HEK293 (cell line): ENCODE measurements at regions not wholly inside any gene's neighbourhood (a gene's known extent, or its start where the extent isn't known, plus 50 kb on each side); places are given as distances from the start of the nearest gene placed in this dataset.

Source experiments
- CTCF ChIA-PET: fragments of 350-600 bp; formaldehyde crosslinking; extraction: SDS; loops from one replicate; lab custom pipeline; 2021; ENCODE audit warnings: antibody characterized with exemption; lab: Yijun Ruan, JAX
- POLR2A ChIA-PET: fragments of 300-600 bp; formaldehyde crosslinking; extraction: SDS; loops from one replicate; lab custom pipeline; 2020; ENCODE audit warnings: antibody characterized with exemption, inconsistent platforms; lab: Yijun Ruan, JAX
- H3K27ac ChIP-seq: fragments of 200-500 bp; sonication (Bioruptor generic); 2 replicates; pipeline ENCODE4 v1.5.1; 2014; ENCODE audit warnings: low read depth, low read length, control low read depth, inconsistent platforms; ENCODE audit errors: extremely low read depth
- H3K36me3 ChIP-seq, 2 experiments: fragments of 200-500 bp in 1 of 2; sonication (Bioruptor generic) in 1 of 2; 1 replicate in 1 of 2; 2 replicates in 1 of 2; pipeline ENCODE4 v1.5.1; 2014 to 2017; ENCODE audit warnings: inconsistent platforms in 2 of 2, low read length in 2 of 2; ENCODE audit not compliant: control insufficient read depth in 2 of 2, insufficient read depth in 1 of 2
- H3K4me1 ChIP-seq: fragments of 200-500 bp; sonication (Bioruptor generic); 2 replicates; pipeline ENCODE4 v1.5.1; 2014; ENCODE audit warnings: mild to moderate bottlenecking, low read length, inconsistent platforms; ENCODE audit not compliant: control insufficient read depth, insufficient read depth
- H3K4me3 ChIP-seq: 2 replicates; pipeline ENCODE4 v1.5.1; 2011; ENCODE audit warnings: low read depth, mild to moderate bottlenecking, control low read depth, low read length, moderate library complexity
- H3K9me3 ChIP-seq: fragments of 200-500 bp; sonication (Bioruptor generic); 2 replicates; pipeline ENCODE4 v1.5.1; 2014; ENCODE audit warnings: low read depth, low read length, inconsistent platforms; ENCODE audit not compliant: control insufficient read depth, insufficient read depth
- GLI4 ChIP-seq: fragments of 450-650 bp; formaldehyde crosslinking; IDR thresholded peaks from 2 replicates; pipeline ENCODE4 v1.5.1; 2016; ENCODE audit warnings: missing biosample characterization, missing genetic modification characterization
- OVOL3 ChIP-seq: fragments of 450-650 bp; formaldehyde crosslinking; IDR thresholded peaks from 2 replicates; pipeline ENCODE4 v1.5.1; 2016; ENCODE audit warnings: missing biosample characterization, missing genetic modification characterization
- PRDM1 ChIP-seq: fragments of 450-650 bp; formaldehyde crosslinking; IDR thresholded peaks from 2 replicates; pipeline ENCODE4; 2016; ENCODE audit warnings: missing biosample characterization, missing genetic modification characterization
- SALL2 ChIP-seq: fragments of 450-650 bp; formaldehyde crosslinking; IDR thresholded peaks from 2 replicates; pipeline ENCODE4 v1.5.0; 2017; ENCODE audit warnings: missing biosample characterization, mild to moderate bottlenecking, missing genetic modification characterization, borderline replicate concordance
- SCRT1 ChIP-seq: fragments of 450-650 bp; formaldehyde crosslinking; IDR thresholded peaks from 2 replicates; pipeline ENCODE4 v1.5.1; 2016; ENCODE audit warnings: missing biosample characterization, missing genetic modification characterization, borderline replicate concordance
- TCF7L2 ChIP-seq: IDR thresholded peaks from 2 replicates; pipeline ENCODE4 v1.6.1; 2011; ENCODE audit warnings: low read depth, mild to moderate bottlenecking, inconsistent platforms, low read length, moderate library complexity, borderline replicate concordance
- ZBTB49 ChIP-seq: fragments of 450-650 bp; formaldehyde crosslinking; IDR thresholded peaks from 2 replicates; pipeline ENCODE4 v1.5.1; 2016; ENCODE audit warnings: missing biosample characterization, missing genetic modification characterization, low read depth
- ZFP41 ChIP-seq: fragments of 450-650 bp; formaldehyde crosslinking; IDR thresholded peaks from 2 replicates; pipeline ENCODE4 v1.5.1; 2016; ENCODE audit warnings: missing biosample characterization, missing genetic modification characterization, borderline replicate concordance
- ZNF114 ChIP-seq: fragments of 450-650 bp; formaldehyde crosslinking; IDR thresholded peaks from 2 replicates; pipeline ENCODE4 v1.5.0; 2017; ENCODE audit warnings: missing biosample characterization, missing genetic modification characterization
- ZNF174 ChIP-seq: fragments of 450-650 bp; formaldehyde crosslinking; IDR thresholded peaks from 2 replicates; pipeline ENCODE4 v1.5.0; 2017; ENCODE audit warnings: missing biosample characterization, mild to moderate bottlenecking, missing genetic modification characterization
- ZNF184 ChIP-seq: fragments of 450-650 bp; IDR thresholded peaks from 2 replicates; pipeline ENCODE4 v1.5.1; 2018; ENCODE audit warnings: missing biosample characterization, mild to moderate bottlenecking, missing genetic modification characterization
- ZNF311 ChIP-seq: fragments of 450-650 bp; formaldehyde crosslinking; IDR thresholded peaks from 2 replicates; pipeline ENCODE4 v1.5.1; 2017; ENCODE audit warnings: missing biosample characterization, missing genetic modification characterization, borderline replicate concordance
- ZNF324 ChIP-seq: fragments of 450-650 bp; formaldehyde crosslinking; IDR thresholded peaks from 2 replicates; pipeline ENCODE4 v1.5.1; 2016; ENCODE audit warnings: missing biosample characterization, missing genetic modification characterization
- ZNF404 ChIP-seq: fragments of 450-650 bp; formaldehyde crosslinking; IDR thresholded peaks from 2 replicates; pipeline ENCODE4 v1.5.1; 2017; ENCODE audit warnings: missing biosample characterization, missing genetic modification characterization
- ZNF48 ChIP-seq: fragments of 450-650 bp; formaldehyde crosslinking; IDR thresholded peaks from 2 replicates; pipeline ENCODE4 v1.5.1; 2016; ENCODE audit warnings: missing biosample characterization, missing genetic modification characterization
- ZNF548 ChIP-seq: fragments of 450-650 bp; formaldehyde crosslinking; IDR thresholded peaks from 2 replicates; pipeline ENCODE4 v1.5.1; 2016; ENCODE audit warnings: missing biosample characterization, missing genetic modification characterization
- ZNF549 ChIP-seq: fragments of 450-650 bp; IDR thresholded peaks from 2 replicates; pipeline ENCODE4 v1.5.1; 2018; ENCODE audit warnings: missing biosample characterization, missing genetic modification characterization, mild to moderate bottlenecking, inconsistent platforms, moderate library complexity
- ZNF596 ChIP-seq: fragments of 450-650 bp; IDR thresholded peaks from 2 replicates; pipeline ENCODE4 v1.5.0; 2018; ENCODE audit warnings: missing biosample characterization, mild to moderate bottlenecking, missing genetic modification characterization, moderate library complexity
- ZNF629 ChIP-seq: fragments of 450-650 bp; formaldehyde crosslinking; IDR thresholded peaks from 2 replicates; pipeline ENCODE4 v1.5.1; 2017; ENCODE audit warnings: missing biosample characterization, missing genetic modification characterization
- ZNF791 ChIP-seq: fragments of 450-650 bp; formaldehyde crosslinking; IDR thresholded peaks from 2 replicates; pipeline ENCODE4 v1.5.1; 2016; ENCODE audit warnings: missing biosample characterization, missing genetic modification characterization
- ZSCAN5A ChIP-seq: fragments of 450-650 bp; formaldehyde crosslinking; IDR thresholded peaks from 2 replicates; pipeline ENCODE4 v1.5.1; 2016; ENCODE audit warnings: missing biosample characterization, missing genetic modification characterization
- TF ChIP-seq, protein P1 (sequence below): fragments of 450-650 bp; IDR thresholded peaks from 2 replicates; pipeline ENCODE4 v1.5.1; 2018; ENCODE audit warnings: missing biosample characterization, mild to moderate bottlenecking, missing genetic modification characterization
- TF ChIP-seq, protein P2 (sequence below): fragments of 450-650 bp; formaldehyde crosslinking; IDR thresholded peaks from 2 replicates; pipeline ENCODE4 v1.5.1; 2016; ENCODE audit warnings: missing biosample characterization, missing genetic modification characterization

DNA sequence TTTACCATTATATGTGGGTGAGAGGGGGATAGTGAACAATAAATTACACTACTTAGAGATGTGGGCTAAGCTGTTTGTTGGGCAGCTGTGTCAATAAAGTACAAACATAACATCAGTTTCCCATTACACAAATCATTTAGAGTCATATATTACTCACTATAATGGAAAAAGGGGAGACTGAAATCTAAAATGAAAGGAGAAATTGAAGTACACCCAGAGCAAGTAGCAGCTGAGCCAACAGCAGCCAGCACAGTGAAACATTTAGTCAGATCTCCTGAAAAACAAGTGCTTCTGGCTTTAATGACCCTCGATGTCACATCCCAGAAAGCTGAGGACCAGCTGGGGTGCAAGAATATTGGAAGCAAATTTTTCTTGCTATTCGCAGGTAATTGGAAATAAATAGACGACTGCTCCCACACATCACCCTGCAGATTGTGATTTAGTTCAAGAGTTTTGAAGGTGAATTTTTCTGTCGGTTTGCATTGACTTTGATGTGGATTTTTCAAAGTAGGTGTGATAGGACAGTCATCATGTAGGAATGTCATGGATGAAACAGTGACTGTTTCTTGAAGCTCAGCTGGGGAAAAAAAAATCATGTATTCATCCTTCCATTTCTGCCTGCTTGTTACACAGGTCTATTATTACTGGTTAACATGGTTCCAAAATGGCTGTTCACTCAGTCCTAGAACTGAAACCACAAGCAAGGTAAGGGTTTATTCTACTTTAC is 1607.3 kb upstream of the CELF4 start (continued):
- TF ChIP-seq, protein P1, sequence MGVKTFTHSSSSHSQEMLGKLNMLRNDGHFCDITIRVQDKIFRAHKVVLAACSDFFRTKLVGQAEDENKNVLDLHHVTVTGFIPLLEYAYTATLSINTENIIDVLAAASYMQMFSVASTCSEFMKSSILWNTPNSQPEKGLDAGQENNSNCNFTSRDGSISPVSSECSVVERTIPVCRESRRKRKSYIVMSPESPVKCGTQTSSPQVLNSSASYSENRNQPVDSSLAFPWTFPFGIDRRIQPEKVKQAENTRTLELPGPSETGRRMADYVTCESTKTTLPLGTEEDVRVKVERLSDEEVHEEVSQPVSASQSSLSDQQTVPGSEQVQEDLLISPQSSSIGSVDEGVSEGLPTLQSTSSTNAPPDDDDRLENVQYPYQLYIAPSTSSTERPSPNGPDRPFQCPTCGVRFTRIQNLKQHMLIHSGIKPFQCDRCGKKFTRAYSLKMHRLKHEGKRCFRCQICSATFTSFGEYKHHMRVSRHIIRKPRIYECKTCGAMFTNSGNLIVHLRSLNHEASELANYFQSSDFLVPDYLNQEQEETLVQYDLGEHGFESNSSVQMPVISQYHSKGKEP (tag by site-specific recombination): no peak
- TF ChIP-seq ZNF549 (tag by site-specific recombination) (no peak), ZNF548 (tag by site-specific recombination) (no peak), GLI4 (tag by site-specific recombination) (no peak), TCF7L2 (no peak), ZBTB49 (tag by site-specific recombination) (no peak), ZSCAN5A (no peak)

DNA sequence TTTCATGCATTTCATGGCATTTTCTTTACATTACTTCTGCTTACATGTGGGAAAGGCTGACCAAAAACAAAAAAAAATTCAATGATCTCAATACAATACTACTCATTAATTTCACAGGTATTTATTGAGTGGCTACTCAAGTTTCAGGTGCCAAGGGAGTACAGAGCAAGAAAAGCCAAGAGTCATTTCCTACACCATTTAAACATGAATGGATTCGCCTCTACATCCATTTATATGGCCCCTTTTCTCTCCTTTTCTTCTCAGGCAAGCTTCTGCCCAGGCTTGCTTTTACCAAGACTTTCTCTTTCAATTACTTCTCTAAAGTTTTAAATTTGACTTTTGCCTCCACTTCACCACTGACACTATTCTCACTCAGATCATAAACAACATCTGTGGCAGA is 1603.1 kb upstream of the CELF4 start:
- no peak overlapping the region for H3K27ac ChIP-seq
- CTCF ChIA-PET: no interaction called here
- H3K4me1 ChIP-seq: no peaks in the 10 kb centered on the region
- no peaks in the 10 kb centered on the region for H3K9me3 ChIP-seq
- H3K4me3 ChIP-seq: no peak overlapping the region
- no peaks in the 10 kb centered on the region for H3K36me3 ChIP-seq
- TF ChIP-seq, protein P2, sequence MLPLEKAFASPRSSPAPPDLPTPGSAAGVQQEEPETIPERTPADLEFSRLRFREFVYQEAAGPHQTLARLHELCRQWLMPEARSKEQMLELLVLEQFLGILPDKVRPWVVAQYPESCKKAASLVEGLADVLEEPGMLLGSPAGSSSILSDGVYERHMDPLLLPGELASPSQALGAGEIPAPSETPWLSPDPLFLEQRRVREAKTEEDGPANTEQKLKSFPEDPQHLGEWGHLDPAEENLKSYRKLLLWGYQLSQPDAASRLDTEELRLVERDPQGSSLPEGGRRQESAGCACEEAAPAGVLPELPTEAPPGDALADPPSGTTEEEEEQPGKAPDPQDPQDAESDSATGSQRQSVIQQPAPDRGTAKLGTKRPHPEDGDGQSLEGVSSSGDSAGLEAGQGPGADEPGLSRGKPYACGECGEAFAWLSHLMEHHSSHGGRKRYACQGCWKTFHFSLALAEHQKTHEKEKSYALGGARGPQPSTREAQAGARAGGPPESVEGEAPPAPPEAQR: no peak
- TF ChIP-seq ZNF791 (tag by site-specific recombination): no peak
- POLR2A ChIA-PET: no interaction called here

GRCh38 chr18:39167990-39168389 is 1602.4 kb upstream of the CELF4 start:
- H3K36me3 ChIP-seq: no peaks in the 10 kb centered on the region
- no peaks in the 10 kb centered on the region for H3K4me1 ChIP-seq
- no peak overlapping the region for H3K4me3 ChIP-seq
- H3K9me3 ChIP-seq: no peaks in the 10 kb centered on the region
- H3K27ac ChIP-seq: no peak overlapping the region
- ChIA-PET POLR2A (no interaction called here), CTCF (no interaction called here)
- TF ChIP-seq ZNF311 (tag by site-specific recombination) (no peak), SALL2 (tag by site-specific recombination) (no peak), SCRT1 (tag by site-specific recombination) (no peak), PRDM1 (no peak), ZNF324 (tag by site-specific recombination) (no peak), ZNF48 (tag by site-specific recombination) (no peak), ZNF596 (no peak), ZNF404 (tag by site-specific recombination) (no peak), ZNF629 (tag by site-specific recombination) (no peak), ZNF114 (no peak), OVOL3 (no peak), ZBTB49 (tag by site-specific recombination) (no peak), ZNF174 (tag by site-specific recombination) (no peak), ZFP41 (tag by site-specific recombination) (no peak), ZNF184 (tag by site-specific recombination) (no peak)
